Neural cell (in vitro differentiated cells): ENCODE measurements at regions not wholly inside any gene's neighbourhood (a gene's known extent, or its start where the extent isn't known, plus 50 kb on each side); places are given as distances from the start of the nearest gene placed in this dataset.

Experiments
- EP300 ChIP-seq: fragments of 450-650 bp; conservative IDR thresholded peaks from 2 replicates; pipeline ENCODE4 v1.6.1; 2014; ENCODE audit warnings: antibody characterized with exemption, mild to moderate bottlenecking, moderate library complexity; ENCODE audit not compliant: poor library complexity, severe bottlenecking
- EZH2 ChIP-seq: fragments of 200-600, 300-800 bp; shearing (Covaris generic), sonication (generic); IDR thresholded peaks from 2 replicates; pipeline ENCODE4 v1.6.1; 2014; ENCODE audit warnings: antibody characterized with exemption, low read length, borderline replicate concordance, mild to moderate bottlenecking; ENCODE audit not compliant: insufficient read depth, poor library complexity, severe bottlenecking
- POLR2AphosphoS5 ChIP-seq: IDR thresholded peaks from 2 replicates; pipeline ENCODE4 v1.6.1; 2012
- RAD21 ChIP-seq: fragments of 450-650 bp; conservative IDR thresholded peaks from 2 replicates; pipeline ENCODE4 v1.6.1; 2014; ENCODE audit warnings: antibody characterized with exemption, mild to moderate bottlenecking, moderate library complexity
- REST ChIP-seq: IDR thresholded peaks from 2 replicates; pipeline ENCODE4 v1.6.1; 2012; ENCODE audit warnings: borderline replicate concordance
- SMC3 ChIP-seq: fragments of 450-650 bp; conservative IDR thresholded peaks from 2 replicates; pipeline ENCODE4 v1.6.1; 2014; ENCODE audit warnings: antibody characterized with exemption, mild to moderate bottlenecking, moderate library complexity; ENCODE audit not compliant: poor library complexity
- TAF1 ChIP-seq: IDR thresholded peaks from 2 replicates; pipeline ENCODE4 v1.6.1; 2012; ENCODE audit warnings: low read depth
- TF ChIP-seq, protein P1 (sequence below): fragments of 450-650 bp; IDR thresholded peaks from 2 replicates; pipeline ENCODE4 v1.5.1; 2014; ENCODE audit warnings: antibody characterized with exemption, mild to moderate bottlenecking, moderate library complexity; ENCODE audit not compliant: poor library complexity, severe bottlenecking

DNA sequence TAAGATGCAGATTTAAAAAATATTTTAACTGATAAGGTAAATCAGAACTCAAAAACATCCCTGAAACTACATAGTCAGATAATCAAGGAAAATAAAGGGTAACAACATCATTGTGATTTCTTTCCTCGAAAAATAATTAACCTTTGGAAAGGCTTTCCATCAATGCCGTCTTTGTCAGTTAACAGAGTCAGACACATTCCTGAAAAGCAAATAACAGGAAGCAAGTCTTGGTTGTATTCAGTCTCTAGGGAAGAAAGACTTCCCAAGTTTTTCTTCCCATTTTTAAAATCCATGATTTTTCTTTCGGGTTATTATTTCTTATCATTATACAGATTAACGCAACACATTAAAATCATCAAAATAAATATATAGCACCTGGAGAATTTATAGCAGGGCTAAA is 256.4 kb upstream of the CDH6 start:
- no peak for TF ChIP-seq SMC3
- TF ChIP-seq, protein P1, sequence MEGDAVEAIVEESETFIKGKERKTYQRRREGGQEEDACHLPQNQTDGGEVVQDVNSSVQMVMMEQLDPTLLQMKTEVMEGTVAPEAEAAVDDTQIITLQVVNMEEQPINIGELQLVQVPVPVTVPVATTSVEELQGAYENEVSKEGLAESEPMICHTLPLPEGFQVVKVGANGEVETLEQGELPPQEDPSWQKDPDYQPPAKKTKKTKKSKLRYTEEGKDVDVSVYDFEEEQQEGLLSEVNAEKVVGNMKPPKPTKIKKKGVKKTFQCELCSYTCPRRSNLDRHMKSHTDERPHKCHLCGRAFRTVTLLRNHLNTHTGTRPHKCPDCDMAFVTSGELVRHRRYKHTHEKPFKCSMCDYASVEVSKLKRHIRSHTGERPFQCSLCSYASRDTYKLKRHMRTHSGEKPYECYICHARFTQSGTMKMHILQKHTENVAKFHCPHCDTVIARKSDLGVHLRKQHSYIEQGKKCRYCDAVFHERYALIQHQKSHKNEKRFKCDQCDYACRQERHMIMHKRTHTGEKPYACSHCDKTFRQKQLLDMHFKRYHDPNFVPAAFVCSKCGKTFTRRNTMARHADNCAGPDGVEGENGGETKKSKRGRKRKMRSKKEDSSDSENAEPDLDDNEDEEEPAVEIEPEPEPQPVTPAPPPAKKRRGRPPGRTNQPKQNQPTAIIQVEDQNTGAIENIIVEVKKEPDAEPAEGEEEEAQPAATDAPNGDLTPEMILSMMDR = no peak
- TF ChIP-seq RAD21 = no peak
- TF ChIP-seq EZH2 = no peak
- no peak for TF ChIP-seq TAF1
- TF ChIP-seq REST = peak; percentile 90
- no peak for TF ChIP-seq POLR2AphosphoS5
- TF ChIP-seq EP300 = peak; percentile 21
